ENCODE measurements at regions not wholly inside any gene's neighbourhood (a gene's known extent, or its start where the extent isn't known, plus 50 kb on each side); places are given as distances from the start of the nearest gene placed in this dataset.

GRCh38 chr17:73972901-73973300, 230.6 kb upstream of the RPL38 start:
- Mint-ChIP-seq H3K36me3 (no peaks in the 10 kb centered on the region), H3K9me3 (no peaks in the 10 kb centered on the region), H3K4me3 (no peak overlapping the region), H3K27ac (no peak overlapping the region), H3K27me3 (ENCODE audit: low read depth in 2 of 2) (peaks cover 27 to 44% of the 10 kb centered on the region in 2 donors), H3K4me1 (peaks cover 0 to 4% of the 10 kb centered on the region in 2 donors)
- TF ChIP-seq, protein P1, sequence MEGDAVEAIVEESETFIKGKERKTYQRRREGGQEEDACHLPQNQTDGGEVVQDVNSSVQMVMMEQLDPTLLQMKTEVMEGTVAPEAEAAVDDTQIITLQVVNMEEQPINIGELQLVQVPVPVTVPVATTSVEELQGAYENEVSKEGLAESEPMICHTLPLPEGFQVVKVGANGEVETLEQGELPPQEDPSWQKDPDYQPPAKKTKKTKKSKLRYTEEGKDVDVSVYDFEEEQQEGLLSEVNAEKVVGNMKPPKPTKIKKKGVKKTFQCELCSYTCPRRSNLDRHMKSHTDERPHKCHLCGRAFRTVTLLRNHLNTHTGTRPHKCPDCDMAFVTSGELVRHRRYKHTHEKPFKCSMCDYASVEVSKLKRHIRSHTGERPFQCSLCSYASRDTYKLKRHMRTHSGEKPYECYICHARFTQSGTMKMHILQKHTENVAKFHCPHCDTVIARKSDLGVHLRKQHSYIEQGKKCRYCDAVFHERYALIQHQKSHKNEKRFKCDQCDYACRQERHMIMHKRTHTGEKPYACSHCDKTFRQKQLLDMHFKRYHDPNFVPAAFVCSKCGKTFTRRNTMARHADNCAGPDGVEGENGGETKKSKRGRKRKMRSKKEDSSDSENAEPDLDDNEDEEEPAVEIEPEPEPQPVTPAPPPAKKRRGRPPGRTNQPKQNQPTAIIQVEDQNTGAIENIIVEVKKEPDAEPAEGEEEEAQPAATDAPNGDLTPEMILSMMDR (IDR thresholded peaks at IDR 0.05) = no peak
- no peaks in the 10 kb centered on the region for H3K27me3 ChIP-seq (ENCODE audit: control insufficient read depth, insufficient read depth, low read length)
- DNase-seq (no peak), ATAC-seq (no peak)
- H3K36me3 ChIP-seq (ENCODE audit: control insufficient read depth, insufficient read depth, low read length) = no peaks in the 10 kb centered on the region
- H3K4me3 ChIP-seq (ENCODE audit: low read length) = no peak overlapping the region
- H3K4me1 ChIP-seq (ENCODE audit: control insufficient read depth, insufficient read depth, low read length) = no peaks in the 10 kb centered on the region
- H3K9me3 ChIP-seq (ENCODE audit: control insufficient read depth, insufficient read depth, low read length) = no peaks in the 10 kb centered on the region
- intact Hi-C loops (cut with micrococcal nuclease) = no loop called here
- 88% methylated on average over 6 of the region's 6 CpGs for WGBS (ENCODE audit: insufficient coverage)
- no peak overlapping the region for H3K27ac ChIP-seq (ENCODE audit: low read length)

GRCh38 chr17:73973586-73974409, 229.7 kb upstream of the RPL38 start:
- Mint-ChIP-seq H3K36me3 (no peaks in the 10 kb centered on the region), H3K27ac (no peak overlapping the region), H3K4me1 (peaks cover 0 to 4% of the 10 kb centered on the region in 2 donors), H3K27me3 (ENCODE audit: low read depth in 2 of 2) (peaks cover 23 to 35% of the 10 kb centered on the region in 2 donors), H3K9me3 (no peaks in the 10 kb centered on the region), H3K4me3 (no peak overlapping the region)
- Histone ChIP-seq H3K27ac (ENCODE audit: low read length) (no peak overlapping the region), H3K36me3 (ENCODE audit: control insufficient read depth, insufficient read depth, low read length) (no peaks in the 10 kb centered on the region), H3K27me3 (ENCODE audit: control insufficient read depth, insufficient read depth, low read length) (no peaks in the 10 kb centered on the region), H3K4me1 (ENCODE audit: control insufficient read depth, insufficient read depth, low read length) (no peaks in the 10 kb centered on the region), H3K9me3 (ENCODE audit: control insufficient read depth, insufficient read depth, low read length) (no peaks in the 10 kb centered on the region), H3K4me3 (ENCODE audit: low read length) (no peak overlapping the region)
- TF ChIP-seq, protein P1 (IDR thresholded peaks at IDR 0.05) = no peak
- ATAC-seq (no peak), DNase-seq (no peak)
- intact Hi-C loops (cut with micrococcal nuclease) = no loop called here
- WGBS (ENCODE audit: insufficient coverage) = 83% methylated on average over 16 of the region's 16 CpGs

- intact Hi-C loops (cut with micrococcal nuclease) = no loop called here
- Histone ChIP-seq H3K27ac (ENCODE audit: low read length) (no peak overlapping the region), H3K4me1 (ENCODE audit: control insufficient read depth, insufficient read depth, low read length) (no peaks in the 10 kb centered on the region), H3K27me3 (ENCODE audit: control insufficient read depth, insufficient read depth, low read length) (no peaks in the 10 kb centered on the region), H3K9me3 (ENCODE audit: control insufficient read depth, insufficient read depth, low read length) (no peaks in the 10 kb centered on the region), H3K36me3 (ENCODE audit: control insufficient read depth, insufficient read depth, low read length) (no peaks in the 10 kb centered on the region), H3K4me3 (ENCODE audit: low read length) (no peak overlapping the region)
- Mint-ChIP-seq H3K27ac (no peak overlapping the region), H3K4me3 (no peak overlapping the region), H3K4me1 (peaks cover 0 to 4% of the 10 kb centered on the region in 2 donors), H3K27me3 (ENCODE audit: low read depth in 2 of 2) (peaks cover 18 to 28% of the 10 kb centered on the region in 2 donors), H3K36me3 (no peaks in the 10 kb centered on the region), H3K9me3 (no peaks in the 10 kb centered on the region)
- DNase-seq (no peak), ATAC-seq (no peak)
- 100% methylated on average over 1 of the region's 1 CpG for WGBS (ENCODE audit: insufficient coverage)
- TF ChIP-seq, protein P1 (IDR thresholded peaks at IDR 0.05) = no peak
Measured at GRCh38 chr17:73974536-73974935, 228.9 kb upstream of the RPL38 start.

DNA sequence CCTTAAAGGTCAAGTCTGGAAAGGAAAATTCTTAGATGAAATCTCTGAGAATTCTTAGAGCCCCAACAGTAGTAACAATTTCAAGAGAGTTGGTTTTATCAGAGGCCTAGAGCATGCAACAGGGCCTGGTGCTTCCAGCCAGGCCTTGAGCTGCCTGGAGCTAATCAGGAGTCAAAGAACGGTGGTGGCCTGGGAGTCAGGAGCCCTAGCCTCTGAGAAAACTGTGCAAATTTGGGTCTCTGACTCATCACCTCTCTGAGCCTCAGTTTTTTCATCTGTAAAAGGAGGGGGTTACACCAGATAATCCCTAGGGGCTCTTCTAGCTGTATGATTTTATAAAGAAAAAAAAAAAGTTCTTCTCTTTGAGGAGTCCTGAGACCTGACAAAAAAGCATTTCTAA, 227.3 kb upstream of the RPL38 start:
- TF ChIP-seq, protein P1 (IDR thresholded peaks at IDR 0.05) = no peak
- Histone ChIP-seq H3K9me3 (ENCODE audit: control insufficient read depth, insufficient read depth, low read length) (no peaks in the 10 kb centered on the region), H3K4me1 (ENCODE audit: control insufficient read depth, insufficient read depth, low read length) (no peaks in the 10 kb centered on the region), H3K27ac (ENCODE audit: low read length) (no peak overlapping the region), H3K36me3 (ENCODE audit: control insufficient read depth, insufficient read depth, low read length) (no peaks in the 10 kb centered on the region), H3K27me3 (ENCODE audit: control insufficient read depth, insufficient read depth, low read length) (no peaks in the 10 kb centered on the region), H3K4me3 (ENCODE audit: low read length) (no peak overlapping the region)
- ATAC-seq (no peak), DNase-seq (no peak)
- no peaks in the 10 kb centered on the region for H3K36me3 Mint-ChIP-seq
- H3K4me3 Mint-ChIP-seq = no peak overlapping the region
- peaks cover 0 to 4% of the 10 kb centered on the region in 2 donors for H3K4me1 Mint-ChIP-seq
- 78% methylated on average over 1 of the region's 1 CpG for WGBS (ENCODE audit: insufficient coverage)
- intact Hi-C loops (cut with micrococcal nuclease) = no loop called here
- H3K27me3 Mint-ChIP-seq (ENCODE audit: low read depth in 2 of 2) = peaks cover 11 to 12% of the 10 kb centered on the region in 2 donors
- no peaks in the 10 kb centered on the region for H3K9me3 Mint-ChIP-seq
- H3K27ac Mint-ChIP-seq = no peak overlapping the region
